Gastrocnemius medialis (tissue), 4 donors: ENCODE measurements at regions not wholly inside any gene's neighbourhood (a gene's known extent, or its start where the extent isn't known, plus 50 kb on each side); places are given as distances from the start of the nearest gene placed in this dataset.
"Not testable (repeated sequence)": the region's sequence is repeated elsewhere in the genome, so short reads cannot be mapped to it uniquely, and the experiment has no call there.

Experiments used
- POLR2A ChIP-seq, 2 donors: fragments of 450-650 bp; IDR thresholded peaks; one replicate each; pipeline ENCODE4 v1.6.1; 2017; ENCODE audit warnings: antibody characterized with exemption in 2 of 2, mild to moderate bottlenecking in 2 of 2, moderate library complexity in 2 of 2
- TF ChIP-seq, protein P1 (sequence below), 5 experiments: fragments of 450-650 bp in 3 of 5; fragments of 200-600 bp in 2 of 5; sonication (generic) in 2 of 5; IDR thresholded peaks in 4 of 5; conservative IDR thresholded peaks in 1 of 5; 1 replicate in 4 of 5; 2 replicates in 1 of 5; pipeline ENCODE4 v1.5.1; 2016 to 2019; ENCODE audit warnings: antibody characterized with exemption in 5 of 5, mild to moderate bottlenecking in 3 of 5, moderate library complexity in 3 of 5

DNA sequence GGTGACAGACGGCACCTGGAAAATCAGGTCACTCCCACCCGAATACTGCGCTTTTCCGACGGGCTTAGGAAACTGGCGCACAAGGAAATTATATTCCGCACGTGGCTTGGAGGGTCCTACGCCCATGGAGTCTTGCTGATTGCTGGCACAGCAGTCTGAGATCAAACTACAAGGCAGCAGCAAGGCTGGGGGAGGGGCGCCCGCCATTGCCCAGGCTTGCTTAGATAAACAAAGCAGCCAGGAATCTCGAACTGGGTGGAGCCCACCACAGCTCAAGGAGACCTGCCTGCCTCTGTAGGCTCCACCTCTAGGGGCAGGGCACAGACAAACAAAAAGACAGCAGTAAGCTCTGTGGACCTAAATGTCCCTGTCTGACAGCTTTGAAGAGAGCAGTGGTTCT, 394.3 kb downstream of the PTH2R start:
- TF ChIP-seq, protein P1, sequence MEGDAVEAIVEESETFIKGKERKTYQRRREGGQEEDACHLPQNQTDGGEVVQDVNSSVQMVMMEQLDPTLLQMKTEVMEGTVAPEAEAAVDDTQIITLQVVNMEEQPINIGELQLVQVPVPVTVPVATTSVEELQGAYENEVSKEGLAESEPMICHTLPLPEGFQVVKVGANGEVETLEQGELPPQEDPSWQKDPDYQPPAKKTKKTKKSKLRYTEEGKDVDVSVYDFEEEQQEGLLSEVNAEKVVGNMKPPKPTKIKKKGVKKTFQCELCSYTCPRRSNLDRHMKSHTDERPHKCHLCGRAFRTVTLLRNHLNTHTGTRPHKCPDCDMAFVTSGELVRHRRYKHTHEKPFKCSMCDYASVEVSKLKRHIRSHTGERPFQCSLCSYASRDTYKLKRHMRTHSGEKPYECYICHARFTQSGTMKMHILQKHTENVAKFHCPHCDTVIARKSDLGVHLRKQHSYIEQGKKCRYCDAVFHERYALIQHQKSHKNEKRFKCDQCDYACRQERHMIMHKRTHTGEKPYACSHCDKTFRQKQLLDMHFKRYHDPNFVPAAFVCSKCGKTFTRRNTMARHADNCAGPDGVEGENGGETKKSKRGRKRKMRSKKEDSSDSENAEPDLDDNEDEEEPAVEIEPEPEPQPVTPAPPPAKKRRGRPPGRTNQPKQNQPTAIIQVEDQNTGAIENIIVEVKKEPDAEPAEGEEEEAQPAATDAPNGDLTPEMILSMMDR (IDR thresholded peaks at IDR 0.05 in 4 of 5, conservative IDR thresholded peaks at IDR 0.05 in 1 of 5), result not testable (repeated sequence)
- not testable (repeated sequence) for TF ChIP-seq POLR2A (IDR thresholded peaks at IDR 0.05)
